Rectal smooth muscle tissue (tissue), 1 donor: ENCODE measurements at regions not wholly inside any gene's neighbourhood (a gene's known extent, or its start where the extent isn't known, plus 50 kb on each side); places are given as distances from the start of the nearest gene placed in this dataset.

Source experiments
- H3K27ac ChIP-seq: one replicate; pipeline ENCODE4 v1.7.0; 2013; ENCODE audit warnings: low read depth, low read length, inconsistent platforms
- H3K27me3 ChIP-seq: one replicate; pipeline ENCODE4 v1.7.0; 2013; ENCODE audit warnings: low read length; ENCODE audit not compliant: control insufficient read depth, insufficient read depth
- H3K36me3 ChIP-seq: one replicate; pipeline ENCODE4 v1.7.0; 2013; ENCODE audit warnings: low read length; ENCODE audit not compliant: control insufficient read depth, insufficient read depth
- H3K4me1 ChIP-seq: one replicate; pipeline ENCODE4 v1.7.0; 2013; ENCODE audit warnings: low read length; ENCODE audit not compliant: control insufficient read depth, insufficient read depth
- H3K4me3 ChIP-seq: one replicate; pipeline ENCODE4 v1.7.0; 2013; ENCODE audit warnings: low read length
- H3K9ac ChIP-seq: one replicate; pipeline ENCODE4 v1.7.0; 2013; ENCODE audit warnings: low read length

- Histone ChIP-seq H3K4me1 (no peaks in the 10 kb centered on the region), H3K36me3 (no peaks in the 10 kb centered on the region), H3K9ac (no peak overlapping the region), H3K27ac (no peak overlapping the region), H3K4me3 (no peak overlapping the region), H3K27me3 (no peaks in the 10 kb centered on the region)
These were observed 79.4 kb downstream of the MYCN start for GRCh38 chr2:16019617-16020351.

GRCh38 chr2:16019060-16019480 is 78.7 kb downstream of the MYCN start:
- Histone ChIP-seq H3K9ac (no peak overlapping the region), H3K4me1 (no peaks in the 10 kb centered on the region), H3K36me3 (no peaks in the 10 kb centered on the region), H3K27ac (no peak overlapping the region), H3K27me3 (no peaks in the 10 kb centered on the region), H3K4me3 (no peak overlapping the region)

DNA sequence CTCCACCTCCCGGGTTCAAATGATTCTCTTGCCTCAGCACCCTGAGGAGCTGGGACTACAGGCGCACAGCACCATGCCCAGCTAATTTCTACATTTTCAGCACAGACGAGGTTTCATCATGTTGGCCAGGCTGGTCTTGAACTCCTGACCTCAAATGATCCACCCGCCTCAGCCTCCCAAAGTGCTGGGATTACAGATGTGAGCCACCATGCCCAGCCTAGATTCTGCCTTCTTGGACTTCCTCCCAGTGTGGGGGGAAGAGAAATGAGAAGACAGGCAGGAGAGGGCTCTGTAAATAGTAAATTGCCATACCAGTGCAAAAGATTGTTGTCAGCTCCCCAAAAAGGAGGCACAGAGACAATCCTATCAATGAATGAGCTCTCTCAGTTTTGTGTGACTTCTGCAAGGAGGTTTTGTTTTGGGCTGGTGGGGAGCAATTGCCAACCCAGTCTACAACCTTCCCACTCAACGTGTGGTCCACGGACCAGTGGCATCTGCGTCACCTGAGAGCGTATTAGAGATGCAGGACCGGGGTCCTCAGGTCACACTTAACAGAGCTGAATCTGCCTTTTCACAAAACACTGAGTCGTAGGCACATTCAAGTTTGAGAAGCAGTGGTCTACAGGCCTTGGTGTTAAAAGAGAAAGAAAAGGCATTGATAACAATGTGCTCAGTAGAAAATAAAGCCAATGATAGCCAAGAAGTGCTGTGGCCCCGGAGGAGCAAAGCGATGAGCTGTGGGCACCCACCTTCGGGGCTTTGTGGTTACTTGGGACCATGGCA is 78.1 kb downstream of the MYCN start:
- Histone ChIP-seq H3K4me1 (no peaks in the 10 kb centered on the region), H3K27ac (no peak overlapping the region), H3K9ac (no peak overlapping the region), H3K36me3 (no peaks in the 10 kb centered on the region), H3K4me3 (no peak overlapping the region), H3K27me3 (peaks cover 4% of the 10 kb centered on the region)

GRCh38 chr2:16016282-16016681 is 75.9 kb downstream of the MYCN start:
- H3K36me3 ChIP-seq = no peaks in the 10 kb centered on the region
- H3K27ac ChIP-seq = no peak overlapping the region
- H3K27me3 ChIP-seq = peaks cover 5% of the 10 kb centered on the region
- H3K9ac ChIP-seq = no peak overlapping the region
- H3K4me3 ChIP-seq = no peak overlapping the region
- H3K4me1 ChIP-seq = no peaks in the 10 kb centered on the region

DNA sequence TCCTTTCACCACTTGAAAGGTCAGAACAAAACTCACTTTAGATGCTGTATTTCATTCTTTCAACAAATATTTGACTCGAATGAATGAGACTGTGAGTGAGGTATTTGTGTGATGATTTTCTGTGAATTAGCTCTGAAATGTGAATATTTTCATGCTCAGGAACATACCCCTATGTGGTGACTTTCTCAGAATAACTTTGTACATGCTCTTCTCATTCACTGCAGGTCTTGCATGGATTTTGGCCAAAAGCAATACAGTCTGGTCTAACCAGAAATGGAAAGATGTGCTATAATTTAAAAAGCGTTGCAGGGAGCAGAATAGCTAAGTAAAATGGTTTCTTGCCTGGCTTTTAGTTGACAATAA is 75.5 kb downstream of the MYCN start:
- Histone ChIP-seq H3K27ac (no peak overlapping the region), H3K27me3 (peaks cover 5% of the 10 kb centered on the region)

GRCh38 chr2:16015210-16015902 is 75.0 kb downstream of the MYCN start:
- Histone ChIP-seq H3K27me3 (peaks cover 5% of the 10 kb centered on the region), H3K27ac (no peak overlapping the region), H3K9ac (no peak overlapping the region), H3K36me3 (no peaks in the 10 kb centered on the region), H3K4me3 (no peak overlapping the region), H3K4me1 (no peaks in the 10 kb centered on the region)

More for the DNA sequence above, 75.5 kb downstream of the MYCN start:
- H3K36me3 ChIP-seq = no peaks in the 10 kb centered on the region
- H3K4me3 ChIP-seq = no peak overlapping the region
- no peak overlapping the region for H3K9ac ChIP-seq
- no peaks in the 10 kb centered on the region for H3K4me1 ChIP-seq

GRCh38 chr2:16014802-16015201 is 74.5 kb downstream of the MYCN start:
- Histone ChIP-seq H3K27ac (no peak overlapping the region), H3K4me3 (no peak overlapping the region), H3K36me3 (no peaks in the 10 kb centered on the region), H3K4me1 (no peaks in the 10 kb centered on the region), H3K9ac (no peak overlapping the region), H3K27me3 (peaks cover 5% of the 10 kb centered on the region)

- Histone ChIP-seq H3K4me3 (no peak overlapping the region), H3K4me1 (no peaks in the 10 kb centered on the region), H3K9ac (no peak overlapping the region), H3K36me3 (no peaks in the 10 kb centered on the region), H3K27me3 (peaks cover 5% of the 10 kb centered on the region), H3K27ac (no peak overlapping the region)
These were observed 73.9 kb downstream of the MYCN start for GRCh38 chr2:16014041-16014787.

DNA sequence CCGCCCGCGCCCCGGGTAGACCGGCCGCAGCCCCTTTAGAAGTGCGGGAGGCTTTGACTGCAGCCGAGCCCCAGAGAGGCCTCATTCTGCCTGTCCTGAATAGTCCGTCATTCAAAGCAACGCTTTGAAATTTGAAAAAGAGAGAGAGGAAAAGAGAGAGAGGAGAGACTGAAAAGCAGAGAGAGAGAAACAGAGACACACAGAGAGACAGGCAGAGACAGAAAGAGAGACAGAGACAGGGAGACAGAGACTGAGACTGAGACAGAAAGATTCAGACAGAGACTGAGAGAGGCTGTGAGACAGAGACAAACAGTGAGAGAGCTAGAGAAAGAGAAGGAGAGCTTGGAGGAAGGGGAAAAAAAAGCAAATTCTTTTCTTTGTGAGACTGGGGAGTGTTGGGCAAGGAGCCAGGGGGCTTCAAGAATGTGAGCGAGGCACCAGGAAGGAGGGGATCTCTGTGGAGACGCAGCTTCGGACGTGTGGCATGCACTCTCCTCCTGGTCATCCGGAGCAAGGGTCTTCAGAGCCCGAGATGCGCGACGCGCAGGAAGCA is 73.1 kb downstream of the MYCN start:
- Histone ChIP-seq H3K27ac (no peak overlapping the region), H3K4me1 (no peaks in the 10 kb centered on the region), H3K4me3 (no peak overlapping the region), H3K9ac (no peak overlapping the region), H3K27me3 (peaks cover 5% of the 10 kb centered on the region), H3K36me3 (no peaks in the 10 kb centered on the region)

DNA sequence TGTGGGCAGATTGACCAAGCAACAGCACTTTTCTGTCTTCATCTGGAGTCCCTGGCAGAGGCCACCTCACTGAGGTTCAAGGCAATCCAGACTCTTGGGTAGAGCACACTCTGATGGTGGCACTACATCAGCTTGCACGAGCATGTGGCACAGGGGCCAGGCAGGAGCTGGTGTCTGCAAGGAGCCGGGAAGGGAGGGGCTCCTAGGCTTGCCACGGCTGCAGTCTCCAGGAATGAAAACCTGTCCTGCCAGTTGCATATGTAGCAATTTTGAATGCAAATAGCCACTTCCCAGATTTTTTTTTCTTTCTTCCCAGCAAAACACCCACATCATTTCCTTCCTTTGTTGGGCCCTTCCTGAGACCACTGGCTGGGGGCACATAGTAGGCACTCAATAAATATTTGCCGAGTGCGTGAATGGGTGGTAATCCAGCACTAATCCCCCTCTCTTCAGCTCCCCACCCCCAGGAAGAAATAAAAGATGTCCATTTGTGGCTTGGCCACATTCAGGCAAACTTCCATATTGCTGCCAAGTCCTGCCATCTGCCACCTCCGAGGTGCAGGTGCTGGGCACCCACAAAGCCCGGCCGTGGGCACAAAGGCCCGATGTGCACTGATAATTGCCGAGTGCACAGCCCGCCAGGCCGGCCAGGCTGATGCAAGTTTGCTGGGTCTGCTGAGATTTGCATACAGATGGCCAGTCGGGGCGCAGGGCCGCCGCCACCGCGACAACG is 72.4 kb downstream of the MYCN start:
- Histone ChIP-seq H3K4me1 (no peaks in the 10 kb centered on the region), H3K27me3 (peaks cover 5% of the 10 kb centered on the region), H3K9ac (no peak overlapping the region), H3K36me3 (no peaks in the 10 kb centered on the region), H3K27ac (no peak overlapping the region), H3K4me3 (no peak overlapping the region)

DNA sequence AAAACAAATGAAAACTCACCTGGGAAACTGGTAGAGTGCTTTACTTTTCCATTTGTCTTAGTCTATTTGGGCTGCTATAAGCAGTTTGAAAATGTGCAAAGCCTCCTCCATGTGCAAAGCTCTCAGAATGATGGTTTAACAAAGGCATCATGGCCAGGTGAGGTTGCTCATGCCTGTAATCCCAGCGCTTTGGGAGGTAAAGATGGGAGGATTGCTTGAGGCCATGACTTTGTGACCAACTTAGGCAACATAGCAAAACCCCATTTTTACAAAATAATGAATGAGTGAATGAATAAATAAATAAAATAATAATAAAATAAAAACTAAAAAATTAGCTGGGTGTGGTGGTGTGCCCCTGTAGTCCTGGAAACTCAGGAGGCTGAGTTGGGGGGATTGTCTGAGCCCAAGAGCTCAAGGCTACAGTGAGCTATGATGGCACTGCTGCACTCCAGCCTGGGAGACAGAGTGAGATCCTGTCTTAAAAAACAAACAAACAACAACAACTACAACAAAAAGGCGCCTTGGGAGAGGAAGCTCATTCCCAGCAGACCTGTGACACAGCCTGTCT is 71.8 kb downstream of the MYCN start:
- H3K4me1 ChIP-seq = no peaks in the 10 kb centered on the region
- H3K4me3 ChIP-seq = no peak overlapping the region
- no peak overlapping the region for H3K9ac ChIP-seq
- no peaks in the 10 kb centered on the region for H3K36me3 ChIP-seq
- H3K27me3 ChIP-seq = peaks cover 5% of the 10 kb centered on the region
- H3K27ac ChIP-seq = no peak overlapping the region
